Medulla oblongata (tissue), 1 donor: ENCODE measurements at regions not wholly inside any gene's neighbourhood (a gene's known extent, or its start where the extent isn't known, plus 50 kb on each side); places are given as distances from the start of the nearest gene placed in this dataset.

Experiments used
- DNase-seq: peaks from one replicate; pipeline ENCODE4 v3.0.0-alpha.2; 2015; ENCODE audit errors: extremely low spot score

DNA sequence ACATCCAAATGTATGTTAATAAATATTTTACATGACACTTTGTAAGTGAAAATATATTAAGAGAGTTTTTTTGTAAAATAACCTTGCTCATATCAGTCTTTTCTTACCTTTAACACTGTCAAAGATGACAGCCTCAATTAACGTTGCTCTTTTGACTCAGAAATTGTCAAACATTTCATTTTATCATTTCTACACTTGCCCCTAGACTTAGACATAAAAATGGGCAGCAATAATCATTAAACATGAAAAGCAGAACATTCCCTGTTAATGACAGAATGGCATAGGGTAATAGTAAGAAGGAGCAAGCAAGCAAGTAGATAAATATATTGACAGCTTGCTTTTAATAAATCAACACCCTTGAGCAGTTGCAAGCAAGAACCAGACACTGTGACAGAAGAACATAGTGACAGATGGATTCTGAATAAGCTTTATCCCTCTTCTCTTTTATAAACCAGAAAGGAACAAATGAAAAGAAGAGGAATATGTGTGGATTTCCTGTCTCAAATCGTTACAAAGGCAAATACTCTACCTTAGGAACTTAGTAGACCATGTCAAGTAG is 796.0 kb upstream of the CHD1 start:
- no peak for DNase-seq

- DNase-seq, result no peak
Measured at GRCh38 chr5:99721506-99721905, 792.7 kb upstream of the CHD1 start.

DNA sequence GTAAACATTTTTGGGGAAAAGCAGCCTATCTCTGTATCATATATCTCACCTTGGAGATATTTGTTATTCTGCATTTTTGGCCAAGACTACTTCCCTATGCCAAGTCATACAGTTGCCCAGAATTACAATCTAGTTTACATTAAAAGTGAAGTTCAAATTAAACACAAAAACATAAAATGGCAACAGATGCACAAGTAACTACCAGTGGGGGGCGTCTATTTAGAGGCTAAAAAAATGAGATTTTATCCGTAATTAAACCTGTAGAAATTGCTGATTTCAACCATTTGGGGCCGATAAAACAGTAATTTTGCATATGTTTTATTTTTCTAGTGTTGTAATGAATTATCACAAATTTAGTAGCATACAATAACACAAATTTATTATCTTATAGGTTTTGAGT is 787.1 kb upstream of the CHD1 start:
- DNase-seq, result no peak

DNA sequence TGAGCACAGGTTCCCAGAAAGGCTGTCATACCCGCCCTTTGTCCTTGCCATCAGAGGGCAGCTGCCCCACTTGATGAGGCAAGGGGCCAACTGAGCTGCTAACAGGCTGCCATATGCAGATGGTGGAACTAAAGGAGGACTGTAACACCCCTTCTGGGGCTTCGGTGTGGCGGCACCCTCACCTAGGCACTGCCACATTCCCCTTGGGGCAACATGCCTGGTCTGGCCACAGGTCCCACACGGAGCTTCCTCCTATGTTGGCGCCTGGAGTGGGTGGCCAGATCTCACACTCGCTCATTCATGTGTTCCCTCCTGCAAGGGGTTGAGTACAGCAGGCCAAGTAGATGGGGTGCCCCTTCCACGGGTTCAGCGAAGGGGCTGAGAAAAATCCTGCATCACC is 777.4 kb upstream of the CHD1 start:
- no peak for DNase-seq

- DNase-seq, result no peak
Measured at GRCh38 chr5:99702565-99702964, 773.8 kb upstream of the CHD1 start.

DNA sequence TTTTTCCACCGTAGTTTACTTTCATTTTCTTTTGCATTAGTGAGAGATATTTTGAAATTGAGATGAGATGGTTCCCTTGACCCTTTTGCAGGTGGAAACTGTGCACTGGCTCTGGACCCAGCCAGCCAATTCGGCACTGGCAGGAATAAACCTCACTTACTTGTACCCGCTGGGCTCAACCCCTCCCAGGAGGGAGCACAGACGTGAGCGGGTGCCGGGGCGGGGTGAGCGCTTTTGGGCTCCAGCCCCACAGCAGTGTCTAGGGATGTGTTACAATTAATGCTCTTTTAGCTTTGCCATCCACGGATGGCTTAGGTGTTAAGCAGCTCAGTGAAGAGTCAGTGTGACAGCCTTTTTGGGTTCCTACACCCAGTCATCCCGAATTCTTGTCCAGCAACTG is 766.1 kb upstream of the CHD1 start:
- DNase-seq, result no peak

DNA sequence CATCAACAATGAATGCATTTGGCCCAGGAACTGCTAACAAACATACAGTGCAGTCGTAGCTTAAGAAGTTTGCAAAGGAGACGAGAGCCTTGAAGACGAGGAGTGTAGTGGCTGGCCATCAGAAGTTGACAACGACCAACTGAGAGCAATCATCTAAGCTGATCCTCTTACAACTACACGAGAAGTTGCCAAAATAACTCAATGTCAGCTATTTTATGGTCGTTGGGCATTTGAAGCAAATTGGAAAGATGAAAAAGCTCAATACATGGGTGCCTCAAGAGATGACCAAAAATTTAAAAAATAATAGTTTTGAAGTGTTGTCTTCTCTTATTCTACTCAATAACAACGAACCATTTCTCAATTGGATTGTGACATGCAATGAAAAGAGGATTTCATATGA is 757.7 kb upstream of the CHD1 start:
- DNase-seq, result no peak

DNA sequence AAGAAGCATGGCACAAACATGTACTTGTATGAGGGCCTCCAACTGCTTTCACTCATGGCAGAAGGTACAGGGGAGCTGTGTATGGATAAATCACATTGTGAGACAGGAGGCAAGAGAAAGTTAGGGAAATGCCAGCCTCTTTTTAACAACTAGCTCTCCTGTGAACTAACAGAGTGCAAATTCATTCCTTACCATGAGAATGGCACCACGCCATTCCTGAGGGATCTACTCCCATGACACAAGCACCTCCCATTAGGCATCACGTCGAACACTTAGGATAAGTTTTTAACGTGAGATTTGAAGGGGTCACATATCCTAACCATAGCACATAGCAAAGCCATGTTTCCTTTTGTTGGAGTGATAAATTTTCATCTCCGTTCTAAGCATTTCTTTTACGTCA is 747.2 kb upstream of the CHD1 start:
- no peak for DNase-seq

GRCh38 chr5:99674101-99674500 is 745.3 kb upstream of the CHD1 start:
- DNase-seq, result no peak

DNA sequence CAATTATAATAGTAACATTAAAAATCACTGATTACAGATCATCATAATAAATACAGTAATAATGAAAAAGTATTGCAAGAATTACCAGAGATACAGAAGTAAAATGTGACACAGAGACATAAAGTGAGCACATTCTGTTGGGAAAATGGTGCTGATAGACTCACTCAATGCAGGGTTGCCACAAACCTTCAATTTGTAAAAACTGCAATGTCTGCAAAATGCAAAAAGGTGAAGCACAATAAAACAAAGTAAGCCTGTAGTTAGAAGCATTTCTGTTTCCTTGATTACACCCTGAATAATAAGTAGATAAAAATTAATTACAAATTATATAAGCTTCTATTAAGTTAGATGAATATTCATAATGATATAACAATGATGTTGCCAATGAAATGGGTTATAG is 736.2 kb upstream of the CHD1 start:
- DNase-seq, result no peak

DNA sequence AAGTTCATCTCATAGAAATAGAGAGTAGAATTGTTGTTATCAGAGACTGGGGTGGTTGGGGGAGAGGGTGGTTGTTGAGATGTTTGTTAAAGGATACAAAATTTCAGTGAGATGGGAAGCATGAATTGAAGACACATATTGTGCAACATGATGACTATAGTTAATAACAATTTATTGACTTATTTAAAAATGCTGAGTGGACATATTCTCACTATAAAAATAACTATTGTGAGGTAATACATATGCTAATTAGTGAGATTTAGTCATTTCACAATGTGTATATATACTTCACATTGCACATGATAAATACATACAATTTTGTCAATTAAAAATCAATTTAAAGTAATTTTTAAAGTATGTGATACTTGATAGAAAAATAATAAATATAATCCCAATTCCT is 722.5 kb upstream of the CHD1 start:
- no peak for DNase-seq

- no peak for DNase-seq
Measured at GRCh38 chr5:99646011-99646647, 717.3 kb upstream of the CHD1 start.

DNA sequence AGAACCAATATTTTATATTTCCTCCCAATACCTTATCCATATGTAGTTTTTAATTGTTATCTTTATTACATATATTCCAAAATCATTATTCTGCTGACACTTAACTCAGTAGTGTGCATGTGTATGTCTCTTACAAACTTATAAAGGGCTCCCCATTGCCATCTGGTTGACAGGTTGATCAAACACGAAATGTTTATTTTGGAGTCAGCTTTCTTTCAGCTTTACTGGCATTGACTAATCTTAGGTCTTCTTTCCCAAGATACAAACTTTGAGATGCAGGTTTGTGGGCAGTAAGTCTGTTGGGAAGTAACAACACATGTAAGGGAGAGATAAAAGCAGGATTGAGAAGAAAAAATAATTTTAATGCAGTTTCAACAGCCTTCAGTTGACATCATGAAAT is 716.0 kb upstream of the CHD1 start:
- no peak for DNase-seq

- no peak for DNase-seq
Measured at GRCh38 chr5:99640646-99641045, 711.8 kb upstream of the CHD1 start.

GRCh38 chr5:99639905-99640304 is 711.1 kb upstream of the CHD1 start:
- DNase-seq, result no peak

- no peak for DNase-seq
Measured at GRCh38 chr5:99636663-99637062, 707.9 kb upstream of the CHD1 start.

GRCh38 chr5:99621772-99622681 is 693.2 kb upstream of the CHD1 start:
- DNase-seq, result no peak

DNA sequence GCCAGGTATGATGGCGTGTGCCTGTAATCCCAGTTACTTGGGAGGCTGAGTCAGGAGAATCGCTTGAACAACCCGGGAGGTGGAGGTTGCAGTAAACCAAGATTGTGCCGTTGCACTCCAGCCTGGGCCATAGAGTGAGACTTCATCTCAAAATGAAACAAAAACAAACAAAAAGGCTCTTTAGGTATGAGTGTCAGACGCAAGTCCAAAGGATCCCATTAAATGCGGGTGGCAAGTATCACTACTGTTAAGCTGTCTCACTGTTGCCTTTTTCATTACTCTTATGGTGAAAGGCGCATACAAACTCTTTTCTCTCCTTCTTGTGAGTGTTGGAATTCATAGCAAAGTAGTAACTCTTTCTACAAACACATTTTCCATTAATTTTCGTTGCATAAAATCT is 688.5 kb upstream of the CHD1 start:
- no peak for DNase-seq

DNA sequence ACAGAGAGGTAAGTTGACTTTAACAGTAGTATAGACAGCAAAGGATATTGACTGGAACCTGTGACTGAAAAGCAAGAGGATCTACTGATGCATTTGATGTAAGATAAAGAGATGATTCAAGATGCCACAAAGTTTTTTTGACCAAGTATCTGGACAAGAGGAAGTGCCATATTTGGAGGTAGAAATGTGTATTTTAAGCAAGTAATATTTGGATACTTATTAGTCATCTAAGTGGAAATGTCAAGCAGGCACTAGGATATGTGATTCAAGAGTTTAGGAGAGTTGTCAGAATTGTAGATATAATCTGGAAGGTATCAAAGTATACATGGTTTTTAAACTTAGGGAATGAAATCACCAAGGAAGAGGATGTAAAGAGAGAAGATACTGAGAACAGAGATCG is 686.1 kb upstream of the CHD1 start:
- DNase-seq, result no peak

DNA sequence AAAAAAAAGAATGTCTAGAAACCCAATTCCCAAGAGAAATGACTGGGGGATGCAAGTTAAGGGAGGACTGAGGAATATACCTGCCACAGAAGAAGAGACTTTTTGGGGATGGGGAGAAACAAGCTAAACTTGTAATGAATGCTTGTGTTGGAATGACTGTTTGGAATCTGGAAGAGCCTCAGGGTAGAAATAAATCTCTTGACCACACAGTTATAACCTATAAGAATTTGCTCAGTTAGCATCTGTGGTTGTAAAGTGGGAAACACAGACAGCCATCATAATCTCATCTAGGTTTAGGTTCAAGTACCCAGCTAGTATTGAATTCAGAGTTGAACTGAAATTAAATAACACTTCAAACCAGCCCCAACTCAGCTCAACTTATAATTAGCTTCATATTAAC is 678.3 kb upstream of the CHD1 start:
- DNase-seq, result no peak

GRCh38 chr5:99605904-99606303 is 677.1 kb upstream of the CHD1 start:
- no peak for DNase-seq

GRCh38 chr5:99600952-99601351 is 672.1 kb upstream of the CHD1 start:
- DNase-seq, result no peak

DNA sequence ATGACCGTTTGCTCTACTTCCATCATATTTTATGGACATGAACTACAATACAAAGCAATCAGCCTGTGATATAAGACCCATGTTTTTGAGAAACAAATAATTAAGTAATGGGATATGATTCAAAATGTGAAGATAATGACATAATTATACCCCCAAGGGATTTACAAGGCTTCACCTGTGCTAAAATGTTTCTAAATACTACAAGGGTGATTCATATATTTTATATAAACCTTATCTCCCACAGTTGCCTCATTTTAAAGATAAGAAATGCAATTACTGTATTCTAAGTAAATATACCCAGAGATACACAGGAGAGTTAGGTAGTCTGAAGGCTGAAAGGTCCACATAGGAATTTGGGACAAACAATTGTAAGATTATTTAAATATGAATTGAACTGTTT is 662.0 kb upstream of the CHD1 start:
- DNase-seq, result no peak
